ENCODE measurements at regions not wholly inside any gene's neighbourhood (a gene's known extent, or its start where the extent isn't known, plus 50 kb on each side); places are given as distances from the start of the nearest gene placed in this dataset.

DNA sequence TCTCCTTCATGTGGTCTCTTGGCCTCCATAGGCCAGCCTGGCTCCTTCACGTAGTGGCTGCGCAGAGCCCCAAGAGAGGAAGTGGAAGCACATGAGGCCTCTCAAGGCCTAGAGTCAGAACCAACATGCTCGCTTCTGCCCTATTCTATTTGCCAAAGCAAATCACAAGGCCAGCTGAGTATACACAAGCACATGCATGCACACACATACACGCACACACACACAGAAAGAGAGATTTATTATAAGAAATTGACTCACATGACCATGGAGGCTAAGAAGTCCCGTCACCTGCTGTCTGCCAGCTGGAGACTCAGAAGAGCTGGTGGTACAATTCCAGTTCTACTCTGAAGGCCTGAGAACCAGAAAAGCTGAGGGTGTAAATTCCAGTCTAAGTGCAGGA is 64.3 kb upstream of the NRP1 start:
- TF ChIP-seq, protein P1, sequence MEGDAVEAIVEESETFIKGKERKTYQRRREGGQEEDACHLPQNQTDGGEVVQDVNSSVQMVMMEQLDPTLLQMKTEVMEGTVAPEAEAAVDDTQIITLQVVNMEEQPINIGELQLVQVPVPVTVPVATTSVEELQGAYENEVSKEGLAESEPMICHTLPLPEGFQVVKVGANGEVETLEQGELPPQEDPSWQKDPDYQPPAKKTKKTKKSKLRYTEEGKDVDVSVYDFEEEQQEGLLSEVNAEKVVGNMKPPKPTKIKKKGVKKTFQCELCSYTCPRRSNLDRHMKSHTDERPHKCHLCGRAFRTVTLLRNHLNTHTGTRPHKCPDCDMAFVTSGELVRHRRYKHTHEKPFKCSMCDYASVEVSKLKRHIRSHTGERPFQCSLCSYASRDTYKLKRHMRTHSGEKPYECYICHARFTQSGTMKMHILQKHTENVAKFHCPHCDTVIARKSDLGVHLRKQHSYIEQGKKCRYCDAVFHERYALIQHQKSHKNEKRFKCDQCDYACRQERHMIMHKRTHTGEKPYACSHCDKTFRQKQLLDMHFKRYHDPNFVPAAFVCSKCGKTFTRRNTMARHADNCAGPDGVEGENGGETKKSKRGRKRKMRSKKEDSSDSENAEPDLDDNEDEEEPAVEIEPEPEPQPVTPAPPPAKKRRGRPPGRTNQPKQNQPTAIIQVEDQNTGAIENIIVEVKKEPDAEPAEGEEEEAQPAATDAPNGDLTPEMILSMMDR (IDR thresholded peaks at IDR 0.05) = no peak
- no peak for TF ChIP-seq POLR2A (IDR thresholded peaks at IDR 0.05)
